Stimulated activated CD4-positive, alpha-beta T cell treated with anti-CD3 and anti-CD28 coated beads, Interleukin-12 subunit alpha, Interleukin-12 subunit beta, amount 100 ng/mL, for 48 hours (primary cell): ENCODE measurements at regions not wholly inside any gene's neighbourhood (a gene's known extent, or its start where the extent isn't known, plus 50 kb on each side); places are given as distances from the start of the nearest gene placed in this dataset.

Experiments
- DNase-seq, 3 donors: peaks; one replicate each; pipeline ENCODE4 v3.0.0-alpha.2; 2020; ENCODE audit warnings: low read depth in 2 of 3, low spot score in 1 of 3

- no peak for DNase-seq
Measured at GRCh38 chr7:54810401-54810800, 51.4 kb upstream of the SEC61G start.

- no peak for DNase-seq
Measured at GRCh38 chr7:54811041-54811845, 52.2 kb upstream of the SEC61G start.

GRCh38 chr7:54811846-54812254 is 52.8 kb upstream of the SEC61G start:
- DNase-seq: no peak

- no peak for DNase-seq
Measured at GRCh38 chr7:54812756-54813322, 53.8 kb upstream of the SEC61G start.

GRCh38 chr7:54813398-54813797 is 54.4 kb upstream of the SEC61G start:
- DNase-seq: no peak

GRCh38 chr7:54814401-54814800 is 55.4 kb upstream of the SEC61G start:
- no peak for DNase-seq

- DNase-seq: no peak
Measured at GRCh38 chr7:54817152-54817551, 58.1 kb upstream of the SEC61G start.

GRCh38 chr7:54823776-54824175 is 64.8 kb upstream of the SEC61G start:
- no peak for DNase-seq

- no peak for DNase-seq
Measured at GRCh38 chr7:54824655-54825054, 65.6 kb upstream of the SEC61G start.

GRCh38 chr7:54825368-54825767 is 66.4 kb upstream of the SEC61G start:
- DNase-seq: no peak

- no peak for DNase-seq
Measured at GRCh38 chr7:54827734-54828133, 68.7 kb upstream of the SEC61G start.

- no peak for DNase-seq
Measured at GRCh38 chr7:54831046-54831643, 72.1 kb upstream of the SEC61G start.

GRCh38 chr7:54831644-54832095 is 72.7 kb upstream of the SEC61G start:
- no peak for DNase-seq

- no peak for DNase-seq
Measured at GRCh38 chr7:54833001-54833467, 74.0 kb upstream of the SEC61G start.

GRCh38 chr7:54837168-54837567 is 78.2 kb upstream of the SEC61G start:
- no peak for DNase-seq

- DNase-seq: no peak
Measured at GRCh38 chr7:54837761-54838160, 78.8 kb upstream of the SEC61G start.

GRCh38 chr7:54838175-54838910 is 79.3 kb upstream of the SEC61G start:
- DNase-seq: no peak

GRCh38 chr7:54839575-54840213 is 80.7 kb upstream of the SEC61G start:
- DNase-seq: peak in 1 of 3 donors; percentile 1

GRCh38 chr7:54841772-54842697 is 83.0 kb upstream of the SEC61G start:
- DNase-seq: no peak

GRCh38 chr7:54843841-54844355 is 84.9 kb upstream of the SEC61G start:
- DNase-seq: no peak
